GM23338 (cell line): ENCODE measurements at regions not wholly inside any gene's neighbourhood (a gene's known extent, or its start where the extent isn't known, plus 50 kb on each side); places are given as distances from the start of the nearest gene placed in this dataset.

Experiments
- ATAC-seq: fragments of 200-7000 bp; cut with Tn5 transposase; 3 replicates; pipeline ENCODE4 v1.9.1; 2020
- DNase-seq: peaks from one replicate; pipeline ENCODE4 v3.0.0-alpha.2; 2015; ENCODE audit warnings: low spot score
- H2AFZ ChIP-seq: fragments of 200-600 bp; sonication (generic); 2 replicates; pipeline ENCODE4 v1.8.0; 2016; ENCODE audit warnings: antibody characterized with exemption, mild to moderate bottlenecking, moderate library complexity
- H3F3A ChIP-seq: fragments of 200-600 bp; sonication (generic); replicated peaks from 2 replicates; pipeline ENCODE4 v1.8.0; 2017; ENCODE audit warnings: antibody characterized with exemption, mixed run types, low read depth
- H3K27ac ChIP-seq: fragments of 200-600 bp; sonication (generic); 2 replicates; pipeline ENCODE4 v1.6.1; 2016; ENCODE audit warnings: low read depth
- H3K27me3 ChIP-seq: fragments of 200-600 bp; sonication (generic); 2 replicates; pipeline ENCODE4 v1.8.0; 2016; ENCODE audit warnings: mild to moderate bottlenecking, mixed run types, moderate library complexity; ENCODE audit not compliant: insufficient read depth
- H3K36me3 ChIP-seq: fragments of 200-600 bp; sonication (generic); 2 replicates; pipeline ENCODE4 v1.8.0; 2016; ENCODE audit warnings: mild to moderate bottlenecking; ENCODE audit not compliant: insufficient read depth
- H3K4me1 ChIP-seq: fragments of 200-600 bp; sonication (generic); 2 replicates; pipeline ENCODE4 v1.8.0; 2016; ENCODE audit warnings: mild to moderate bottlenecking, moderate library complexity; ENCODE audit not compliant: insufficient read depth
- H3K4me2 ChIP-seq: fragments of 200-600 bp; sonication (generic); 2 replicates; pipeline ENCODE4 v1.7.1; 2017; ENCODE audit warnings: mixed run types
- H3K4me3 ChIP-seq: fragments of 200-600 bp; sonication (generic); 2 replicates; pipeline ENCODE4 v1.6.1; 2016; ENCODE audit warnings: mixed run types
- H3K79me2 ChIP-seq: fragments of 200-600 bp; sonication (generic); replicated peaks from 2 replicates; pipeline ENCODE4 v1.8.0; 2017; ENCODE audit warnings: mild to moderate bottlenecking; ENCODE audit not compliant: insufficient read depth
- H3K9me2 ChIP-seq: fragments of 200-600 bp; sonication (generic); 2 replicates; pipeline ENCODE4 v1.8.0; 2017; ENCODE audit not compliant: insufficient read depth
- H4K20me1 ChIP-seq: fragments of 200-600 bp; sonication (generic); replicated peaks from 2 replicates; pipeline ENCODE4 v1.8.0; 2017; ENCODE audit warnings: mild to moderate bottlenecking; ENCODE audit not compliant: insufficient read depth
- H3K27ac Mint-ChIP-seq: 2 replicates; pipeline ENCODE4 v1.8.0; 2020; ENCODE audit warnings: inconsistent platforms, mild to moderate bottlenecking, moderate library complexity, mixed read lengths
- H3K27me3 Mint-ChIP-seq: 3 replicates; pipeline ENCODE4 v1.8.0; 2022; ENCODE audit warnings: low read depth, mild to moderate bottlenecking, moderate library complexity, mixed read lengths, inconsistent platforms; ENCODE audit not compliant: insufficient read depth, poor library complexity
- H3K36me3 Mint-ChIP-seq: 3 replicates; pipeline ENCODE4 v1.8.0; 2021; ENCODE audit warnings: low read depth, mild to moderate bottlenecking, inconsistent platforms, moderate library complexity, mixed read lengths
- H3K4me1 Mint-ChIP-seq: 3 replicates; pipeline ENCODE4 v1.8.0; 2020; ENCODE audit warnings: mild to moderate bottlenecking, inconsistent platforms, mixed read lengths
- H3K4me3 Mint-ChIP-seq: 3 replicates; pipeline ENCODE4 v1.8.0; 2021; ENCODE audit warnings: moderate library complexity, mild to moderate bottlenecking, inconsistent platforms, mixed read lengths
- H3K9me3 Mint-ChIP-seq: 3 replicates; pipeline ENCODE4 v1.8.0; 2020; ENCODE audit warnings: moderate library complexity, mild to moderate bottlenecking, inconsistent platforms, mixed read lengths
- CREB1 ChIP-seq: fragments of 250-450 bp; sonication (Bioruptor Pico); IDR thresholded peaks from 2 replicates; pipeline ENCODE4 v1.5.0; 2020; ENCODE audit warnings: low read depth, mild to moderate bottlenecking, moderate library complexity
- ETS1 ChIP-seq: IDR thresholded peaks from 2 replicates; pipeline ENCODE4 v1.6.1; 2016; ENCODE audit warnings: antibody characterized with exemption
- EZH2 ChIP-seq: fragments of 200-600 bp; sonication (generic); IDR thresholded peaks from one replicate; pipeline ENCODE4 v1.8.0; 2017; ENCODE audit warnings: antibody characterized with exemption, mild to moderate bottlenecking, low read depth; ENCODE audit not compliant: unreplicated experiment
- EZH2phosphoT487 ChIP-seq: fragments of 200-600 bp; sonication (generic); IDR thresholded peaks from one replicate; pipeline ENCODE4 v1.8.1; 2018; ENCODE audit warnings: antibody characterized with exemption; ENCODE audit not compliant: unreplicated experiment
- JUNB ChIP-seq: IDR thresholded peaks from one replicate; pipeline ENCODE4 v1.6.1; 2016; ENCODE audit warnings: antibody characterized with exemption; ENCODE audit not compliant: unreplicated experiment
- NANOG ChIP-seq: IDR thresholded peaks from 2 replicates; pipeline ENCODE4 v1.6.1; 2016; ENCODE audit warnings: antibody characterized with exemption, borderline replicate concordance
- POLR2AphosphoS5 ChIP-seq: IDR thresholded peaks from 2 replicates; pipeline ENCODE4 v1.6.1; 2016; ENCODE audit warnings: antibody characterized with exemption, low read depth
- REST ChIP-seq: IDR thresholded peaks from one replicate; pipeline ENCODE4 v1.6.1; 2018; ENCODE audit warnings: antibody characterized with exemption; ENCODE audit not compliant: unreplicated experiment
- STAT1 ChIP-seq: IDR thresholded peaks from one replicate; pipeline ENCODE4 v1.6.1; 2016; ENCODE audit warnings: antibody characterized with exemption; ENCODE audit not compliant: unreplicated experiment
- ZNF114 ChIP-seq: fragments of 250-450 bp; sonication (Bioruptor Pico); IDR thresholded peaks from 2 replicates; pipeline ENCODE4 v1.5.0; 2020; ENCODE audit warnings: mild to moderate bottlenecking, moderate library complexity
- ZNF331 ChIP-seq: fragments of 250-450 bp; sonication (Bioruptor Pico); IDR thresholded peaks from 2 replicates; pipeline ENCODE4 v1.5.0; 2020; ENCODE audit warnings: low read depth, mild to moderate bottlenecking, moderate library complexity
- TF ChIP-seq, protein P1 (sequence below): fragments of 250-450 bp; sonication (Bioruptor Pico); IDR thresholded peaks from 2 replicates; pipeline ENCODE4 v1.5.0; 2020; ENCODE audit warnings: mild to moderate bottlenecking, moderate library complexity
- TF ChIP-seq, protein P2 (sequence below), 2 experiments: fragments of 200-600 bp in 1 of 2; sonication (generic) in 1 of 2; conservative IDR thresholded peaks; 2 replicates each; pipeline versions ENCODE4 v1.5.1 to v1.6.1; 2016 to 2017; ENCODE audit warnings: antibody characterized with exemption in 2 of 2, low read depth in 2 of 2, mild to moderate bottlenecking in 2 of 2, moderate library complexity in 1 of 2

GRCh38 chr14:54306806-54307205 is 90.0 kb upstream of the CDKN3 start:
- Histone ChIP-seq H2AFZ (no peak overlapping the region), H3K36me3 (no peaks in the 10 kb centered on the region), H3K27ac (no peak overlapping the region), H3K27me3 (no peaks in the 10 kb centered on the region), H3F3A (no peaks in the 10 kb centered on the region), H3K4me1 (no peaks in the 10 kb centered on the region), H3K79me2 (no peaks in the 10 kb centered on the region), H4K20me1 (no peaks in the 10 kb centered on the region), H3K4me3 (no peak overlapping the region), H3K9me2 (peaks cover 6% of the 10 kb centered on the region; the same call in 1 of the 2 replicates), H3K4me2 (no peak overlapping the region)
- Mint-ChIP-seq H3K36me3 (no peaks in the 10 kb centered on the region), H3K4me1 (no peaks in the 10 kb centered on the region; the same call in 2 of the 3 replicates), H3K9me3 (no peaks in the 10 kb centered on the region), H3K27ac (no peak overlapping the region), H3K4me3 (no peak overlapping the region), H3K27me3 (no peaks in the 10 kb centered on the region)
- TF ChIP-seq EZH2phosphoT487 (no peak), NANOG (no peak), CREB1 (no peak), POLR2AphosphoS5 (no peak), ZNF114 (no peak), JUNB (no peak), ETS1 (no peak), STAT1 (no peak), REST (no peak), EZH2 (no peak), ZNF331 (CRISPR knock-in tag) (no peak)
- TF ChIP-seq, protein P1, sequence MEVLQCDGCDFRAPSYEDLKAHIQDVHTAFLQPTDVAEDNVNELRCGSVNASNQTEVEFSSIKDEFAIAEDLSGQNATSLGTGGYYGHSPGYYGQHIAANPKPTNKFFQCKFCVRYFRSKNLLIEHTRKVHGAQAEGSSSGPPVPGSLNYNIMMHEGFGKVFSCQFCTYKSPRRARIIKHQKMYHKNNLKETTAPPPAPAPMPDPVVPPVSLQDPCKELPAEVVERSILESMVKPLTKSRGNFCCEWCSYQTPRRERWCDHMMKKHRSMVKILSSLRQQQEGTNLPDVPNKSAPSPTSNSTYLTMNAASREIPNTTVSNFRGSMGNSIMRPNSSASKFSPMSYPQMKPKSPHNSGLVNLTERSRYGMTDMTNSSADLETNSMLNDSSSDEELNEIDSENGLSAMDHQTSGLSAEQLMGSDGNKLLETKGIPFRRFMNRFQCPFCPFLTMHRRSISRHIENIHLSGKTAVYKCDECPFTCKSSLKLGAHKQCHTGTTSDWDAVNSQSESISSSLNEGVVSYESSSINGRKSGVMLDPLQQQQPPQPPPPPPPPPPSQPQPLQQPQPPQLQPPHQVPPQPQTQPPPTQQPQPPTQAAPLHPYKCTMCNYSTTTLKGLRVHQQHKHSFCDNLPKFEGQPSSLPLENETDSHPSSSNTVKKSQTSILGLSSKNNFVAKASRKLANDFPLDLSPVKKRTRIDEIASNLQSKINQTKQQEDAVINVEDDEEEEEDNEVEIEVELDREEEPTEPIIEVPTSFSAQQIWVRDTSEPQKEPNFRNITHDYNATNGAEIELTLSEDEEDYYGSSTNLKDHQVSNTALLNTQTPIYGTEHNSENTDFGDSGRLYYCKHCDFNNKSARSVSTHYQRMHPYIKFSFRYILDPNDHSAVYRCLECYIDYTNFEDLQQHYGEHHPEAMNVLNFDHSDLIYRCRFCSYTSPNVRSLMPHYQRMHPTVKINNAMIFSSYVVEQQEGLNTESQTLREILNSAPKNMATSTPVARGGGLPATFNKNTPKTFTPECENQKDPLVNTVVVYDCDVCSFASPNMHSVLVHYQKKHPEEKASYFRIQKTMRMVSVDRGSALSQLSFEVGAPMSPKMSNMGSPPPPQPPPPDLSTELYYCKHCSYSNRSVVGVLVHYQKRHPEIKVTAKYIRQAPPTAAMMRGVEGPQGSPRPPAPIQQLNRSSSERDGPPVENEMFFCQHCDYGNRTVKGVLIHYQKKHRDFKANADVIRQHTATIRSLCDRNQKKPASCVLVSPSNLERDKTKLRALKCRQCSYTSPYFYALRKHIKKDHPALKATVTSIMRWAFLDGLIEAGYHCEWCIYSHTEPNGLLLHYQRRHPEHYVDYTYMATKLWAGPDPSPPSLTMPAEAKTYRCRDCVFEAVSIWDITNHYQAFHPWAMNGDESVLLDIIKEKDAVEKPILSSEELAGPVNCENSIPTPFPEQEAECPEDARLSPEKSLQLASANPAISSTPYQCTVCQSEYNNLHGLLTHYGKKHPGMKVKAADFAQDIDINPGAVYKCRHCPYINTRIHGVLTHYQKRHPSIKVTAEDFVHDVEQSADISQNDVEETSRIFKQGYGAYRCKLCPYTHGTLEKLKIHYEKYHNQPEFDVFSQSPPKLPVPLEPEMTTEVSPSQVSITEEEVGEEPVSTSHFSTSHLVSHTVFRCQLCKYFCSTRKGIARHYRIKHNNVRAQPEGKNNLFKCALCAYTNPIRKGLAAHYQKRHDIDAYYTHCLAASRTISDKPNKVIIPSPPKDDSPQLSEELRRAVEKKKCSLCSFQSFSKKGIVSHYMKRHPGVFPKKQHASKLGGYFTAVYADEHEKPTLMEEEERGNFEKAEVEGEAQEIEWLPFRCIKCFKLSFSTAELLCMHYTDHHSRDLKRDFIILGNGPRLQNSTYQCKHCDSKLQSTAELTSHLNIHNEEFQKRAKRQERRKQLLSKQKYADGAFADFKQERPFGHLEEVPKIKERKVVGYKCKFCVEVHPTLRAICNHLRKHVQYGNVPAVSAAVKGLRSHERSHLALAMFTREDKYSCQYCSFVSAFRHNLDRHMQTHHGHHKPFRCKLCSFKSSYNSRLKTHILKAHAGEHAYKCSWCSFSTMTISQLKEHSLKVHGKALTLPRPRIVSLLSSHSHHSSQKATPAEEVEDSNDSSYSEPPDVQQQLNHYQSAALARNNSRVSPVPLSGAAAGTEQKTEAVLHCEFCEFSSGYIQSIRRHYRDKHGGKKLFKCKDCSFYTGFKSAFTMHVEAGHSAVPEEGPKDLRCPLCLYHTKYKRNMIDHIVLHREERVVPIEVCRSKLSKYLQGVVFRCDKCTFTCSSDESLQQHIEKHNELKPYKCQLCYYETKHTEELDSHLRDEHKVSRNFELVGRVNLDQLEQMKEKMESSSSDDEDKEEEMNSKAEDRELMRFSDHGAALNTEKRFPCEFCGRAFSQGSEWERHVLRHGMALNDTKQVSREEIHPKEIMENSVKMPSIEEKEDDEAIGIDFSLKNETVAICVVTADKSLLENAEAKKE = no peak
- TF ChIP-seq, protein P2, sequence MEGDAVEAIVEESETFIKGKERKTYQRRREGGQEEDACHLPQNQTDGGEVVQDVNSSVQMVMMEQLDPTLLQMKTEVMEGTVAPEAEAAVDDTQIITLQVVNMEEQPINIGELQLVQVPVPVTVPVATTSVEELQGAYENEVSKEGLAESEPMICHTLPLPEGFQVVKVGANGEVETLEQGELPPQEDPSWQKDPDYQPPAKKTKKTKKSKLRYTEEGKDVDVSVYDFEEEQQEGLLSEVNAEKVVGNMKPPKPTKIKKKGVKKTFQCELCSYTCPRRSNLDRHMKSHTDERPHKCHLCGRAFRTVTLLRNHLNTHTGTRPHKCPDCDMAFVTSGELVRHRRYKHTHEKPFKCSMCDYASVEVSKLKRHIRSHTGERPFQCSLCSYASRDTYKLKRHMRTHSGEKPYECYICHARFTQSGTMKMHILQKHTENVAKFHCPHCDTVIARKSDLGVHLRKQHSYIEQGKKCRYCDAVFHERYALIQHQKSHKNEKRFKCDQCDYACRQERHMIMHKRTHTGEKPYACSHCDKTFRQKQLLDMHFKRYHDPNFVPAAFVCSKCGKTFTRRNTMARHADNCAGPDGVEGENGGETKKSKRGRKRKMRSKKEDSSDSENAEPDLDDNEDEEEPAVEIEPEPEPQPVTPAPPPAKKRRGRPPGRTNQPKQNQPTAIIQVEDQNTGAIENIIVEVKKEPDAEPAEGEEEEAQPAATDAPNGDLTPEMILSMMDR (conservative IDR thresholded peaks at IDR 0.05; ENCODE audit: low read depth in 2 of 2) = no peak
- ATAC-seq = no peak
- DNase-seq = no peak
